IMR-90 (cell line): ENCODE measurements at regions not wholly inside any gene's neighbourhood (a gene's known extent, or its start where the extent isn't known, plus 50 kb on each side); places are given as distances from the start of the nearest gene placed in this dataset.

Experiments
- ATAC-seq: fragments of 200-7000 bp; cut with Tn5 transposase; 2 replicates; pipeline ENCODE4 v1.9.1; 2020; ENCODE audit warnings: low read depth, mild to moderate bottlenecking, moderate library complexity
- BruUV-seq: library from RNA; stranded (reverse); fragments of 400-500 nt; replicated peaks from 2 replicates; lab custom pipeline; 2021; lab: Mats Ljungman, UMichigan
- CTCF ChIA-PET: fragments of 300-600 bp; formaldehyde crosslinking; extraction: SDS; loops from one replicate; lab custom pipeline; 2021; ENCODE audit warnings: antibody characterized with exemption; lab: Yijun Ruan, JAX
- POLR2A ChIA-PET: fragments of 300-600 bp; sonication (Branson Sonifier 250); formaldehyde crosslinking; loops from one replicate; lab custom pipeline; 2022; ENCODE audit warnings: antibody characterized with exemption; ENCODE audit not compliant: unreplicated experiment; lab: Charles Lee
- DNase-seq: peaks from one replicate; pipeline ENCODE4 v3.0.0; 2013
- H2AFZ ChIP-seq: replicated peaks from 2 replicates; pipeline ENCODE3; 2013; ENCODE audit warnings: low read length, mild to moderate bottlenecking; ENCODE audit not compliant: poor library complexity
- H2AK5ac ChIP-seq: 2 replicates; pipeline ENCODE4 v1.6.1; 2013; ENCODE audit warnings: low read depth, low read length, inconsistent platforms
- H2AK9ac ChIP-seq: replicated peaks from 2 replicates; pipeline ENCODE3; 2013; ENCODE audit warnings: mild to moderate bottlenecking, low read depth, low read length, moderate library complexity; ENCODE audit not compliant: poor library complexity
- H2BK120ac ChIP-seq: 2 replicates; pipeline ENCODE4 v1.6.1; 2013; ENCODE audit warnings: low read depth, low read length, inconsistent platforms
- H2BK15ac ChIP-seq: 3 replicates; pipeline ENCODE4 v1.6.1; 2013; ENCODE audit warnings: low read depth, low read length, inconsistent platforms
- H2BK20ac ChIP-seq: 2 replicates; pipeline ENCODE4 v1.6.1; 2013; ENCODE audit warnings: low read depth, mild to moderate bottlenecking, inconsistent platforms, low read length, moderate library complexity
- H2BK5ac ChIP-seq: 2 replicates; pipeline ENCODE4 v1.6.1; 2013; ENCODE audit warnings: mild to moderate bottlenecking, low read depth, low read length, inconsistent platforms; ENCODE audit not compliant: poor library complexity, severe bottlenecking
- H3K14ac ChIP-seq: replicated peaks from 2 replicates; pipeline ENCODE4 v1.6.1; 2013; ENCODE audit warnings: low read depth, low read length, inconsistent platforms
- H3K18ac ChIP-seq: 2 replicates; pipeline ENCODE4 v1.6.1; 2013; ENCODE audit warnings: low read depth, low read length, control low read depth
- H3K23ac ChIP-seq: 2 replicates; pipeline ENCODE4 v1.6.1; 2013; ENCODE audit warnings: low read depth, low read length, inconsistent platforms
- H3K27ac ChIP-seq: 2 replicates; pipeline ENCODE4 v1.5.1; 2013; ENCODE audit warnings: mild to moderate bottlenecking, control low read depth, low read length; ENCODE audit not compliant: insufficient read depth
- H3K27me3 ChIP-seq: 2 replicates; pipeline ENCODE4 v1.6.1; 2013; ENCODE audit warnings: low read length; ENCODE audit not compliant: control insufficient read depth, insufficient read depth
- H3K36me3 ChIP-seq: 2 replicates; pipeline ENCODE4 v1.6.1; 2013; ENCODE audit warnings: low read length, mixed read lengths; ENCODE audit not compliant: control insufficient read depth, insufficient read depth
- H3K4ac ChIP-seq: 2 replicates; pipeline ENCODE4 v1.6.1; 2013; ENCODE audit warnings: low read depth, low read length, inconsistent platforms
- H3K4me1 ChIP-seq: 2 replicates; pipeline ENCODE4 v1.6.1; 2013; ENCODE audit warnings: low read length, mixed read lengths; ENCODE audit not compliant: control insufficient read depth, insufficient read depth
- H3K4me2 ChIP-seq: 2 replicates; pipeline ENCODE4 v1.6.1; 2013; ENCODE audit warnings: low read depth, mild to moderate bottlenecking, control low read depth, low read length, moderate library complexity
- H3K4me3 ChIP-seq: 2 replicates; pipeline ENCODE4 v1.5.1; 2013; ENCODE audit warnings: low read depth, mild to moderate bottlenecking, control low read depth, low read length, moderate library complexity; ENCODE audit not compliant: insufficient read depth
- H3K56ac ChIP-seq: 2 replicates; pipeline ENCODE4 v1.6.1; 2013; ENCODE audit warnings: low read length, inconsistent platforms; ENCODE audit not compliant: insufficient read depth; ENCODE audit errors: extremely low read depth
- H3K79me1 ChIP-seq, 2 experiments: 2 replicates each; pipeline ENCODE4 v1.6.1; 2013; ENCODE audit warnings: low read length in 2 of 2, inconsistent platforms in 1 of 2, low read depth in 1 of 2
- H3K9ac ChIP-seq: 2 replicates; pipeline ENCODE4 v1.6.1; 2013; ENCODE audit warnings: low read depth, low read length, control low read depth
- H3K9me1 ChIP-seq: 2 replicates; pipeline ENCODE4 v1.6.1; 2013; ENCODE audit warnings: low read length, inconsistent platforms; ENCODE audit not compliant: insufficient read depth
- H3K9me3 ChIP-seq: 2 replicates; pipeline ENCODE4 v1.6.1; 2013; ENCODE audit warnings: low read length; ENCODE audit not compliant: control insufficient read depth, insufficient read depth
- H4K20me1 ChIP-seq: 2 replicates; pipeline ENCODE4 v1.6.1; 2013; ENCODE audit warnings: low read length, inconsistent platforms; ENCODE audit not compliant: insufficient read depth
- H4K5ac ChIP-seq: 2 replicates; pipeline ENCODE4 v1.6.1; 2013; ENCODE audit warnings: mild to moderate bottlenecking, low read depth, low read length, control low read depth
- H4K8ac ChIP-seq, 2 experiments: 2 replicates each; pipeline ENCODE4 v1.6.1; 2013; ENCODE audit warnings: low read depth in 2 of 2, low read length in 2 of 2, control low read depth in 1 of 2, inconsistent platforms in 1 of 2
- H4K91ac ChIP-seq: 2 replicates; pipeline ENCODE4 v1.6.1; 2013; ENCODE audit warnings: low read depth, low read length, inconsistent platforms; ENCODE audit not compliant: insufficient read depth
- ELK1 ChIP-seq: fragments of 150-350 bp; IDR thresholded peaks from 2 replicates; pipeline ENCODE4 v1.6.1; 2016; ENCODE audit warnings: low read depth, mild to moderate bottlenecking, low read length, moderate library complexity, borderline replicate concordance
- MAFK ChIP-seq: IDR thresholded peaks from 2 replicates; pipeline ENCODE4 v1.6.1; 2012; ENCODE audit warnings: low read depth, low read length, improper control_type of control experiment
- WGBS, 2 experiments: methylation state at CpG; one replicate each; pipeline versions ENCODE4 v1.1.5 to v1.1.7; 2013; ENCODE audit warnings: missing lambda C conversion rate in 2 of 2; ENCODE audit not compliant: insufficient read length in 1 of 2; ENCODE audit errors: extremely low coverage in 2 of 2; 5-methylcytosine and 5-hydroxymethylcytosine counted together
- dilution Hi-C: fragments of 300-500 bp; cut with HindIII; formaldehyde crosslinking; loops from one replicate; pipeline ENCODE4 v1.14.3; 2018; ENCODE audit warnings: low sequenced_read_pairs; ENCODE audit not compliant: unreplicated experiment
- in situ Hi-C: fragments of 300-500 bp; cut with MboI; formaldehyde crosslinking; loops from 3 replicates; pipeline ENCODE4 v1.14.3; 2019; ENCODE audit warnings: low sequenced_read_pairs, inconsistent platforms, mixed read lengths
- intact Hi-C: fragments of 100-400 bp; cut with micrococcal nuclease; formaldehyde crosslinking; loops from 2 replicates; pipeline ENCODE4 v1.10.0; 2022

DNA sequence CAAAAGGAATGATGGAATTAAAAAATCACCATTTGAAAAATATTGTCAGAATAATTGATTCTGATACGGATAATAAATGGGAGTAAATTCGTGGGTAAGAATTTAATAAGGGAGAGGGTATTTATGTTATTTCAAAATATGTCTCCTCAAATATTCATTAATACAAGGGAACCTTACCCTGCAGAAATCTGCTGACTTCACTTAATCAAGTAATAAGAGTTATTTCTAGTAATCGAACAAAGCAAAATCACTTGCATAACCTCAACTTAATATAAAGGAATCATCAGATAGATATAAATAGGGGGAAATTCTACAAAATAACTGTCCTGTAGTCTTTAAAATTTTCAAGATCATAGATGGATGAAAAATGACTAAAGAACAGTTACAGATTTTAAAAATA, 1164.7 kb upstream of the GJE1 start:
- no TSS peak for BruUV-seq
- H3K4me1 ChIP-seq = peaks cover 3% of the 10 kb centered on the region; the same call in 1 of the 2 replicates
- no peak overlapping the region for H3K14ac ChIP-seq
- H3K36me3 ChIP-seq = no peaks in the 10 kb centered on the region
- no peak overlapping the region for H3K4ac ChIP-seq
- no peaks in the 10 kb centered on the region for H4K20me1 ChIP-seq
- H3K9me1 ChIP-seq = no peaks in the 10 kb centered on the region
- no peak overlapping the region for H2AK5ac ChIP-seq
- CTCF ChIA-PET = no interaction called here
- H3K56ac ChIP-seq = no peak overlapping the region
- H4K8ac ChIP-seq = no peak overlapping the region
- intact Hi-C loops = no loop called here
- WGBS, 2 experiments = 100% methylated on average over 2 of the region's 3 CpGs; no CpG with 5 or more reads in 1 of the 2 experiments
- H3K9me3 ChIP-seq = no peaks in the 10 kb centered on the region
- no peak overlapping the region for H2AK9ac ChIP-seq
- H2BK15ac ChIP-seq = no peak overlapping the region
- H2AFZ ChIP-seq = no peak overlapping the region
- in situ Hi-C loops = no loop called here
- no peak overlapping the region for H2BK5ac ChIP-seq
- no peak overlapping the region for H3K18ac ChIP-seq
- no peak overlapping the region for H3K4me2 ChIP-seq
- POLR2A ChIA-PET = no interaction called here
- no peaks in the 10 kb centered on the region for H3K79me1 ChIP-seq
- H4K5ac ChIP-seq = no peak overlapping the region
- dilution Hi-C loops = no loop called here
- no peak overlapping the region for H2BK20ac ChIP-seq
- no peak overlapping the region for H3K9ac ChIP-seq
- H3K4me3 ChIP-seq = no peak overlapping the region
- no peak overlapping the region for H3K23ac ChIP-seq
- 0 out of 2 replicates have a peak, but pooled peaks have one; percentile 10 for TF ChIP-seq MAFK
- no peak for TF ChIP-seq ELK1
- H3K27me3 ChIP-seq = no peaks in the 10 kb centered on the region
- no peak for DNase-seq
- no peak overlapping the region for H3K27ac ChIP-seq
- H4K91ac ChIP-seq = no peak overlapping the region
- no peak for ATAC-seq
- H2BK120ac ChIP-seq = no peak overlapping the region
